ENCODE measurements at regions not wholly inside any gene's neighbourhood (a gene's known extent, or its start where the extent isn't known, plus 50 kb on each side); places are given as distances from the start of the nearest gene placed in this dataset.

DNA sequence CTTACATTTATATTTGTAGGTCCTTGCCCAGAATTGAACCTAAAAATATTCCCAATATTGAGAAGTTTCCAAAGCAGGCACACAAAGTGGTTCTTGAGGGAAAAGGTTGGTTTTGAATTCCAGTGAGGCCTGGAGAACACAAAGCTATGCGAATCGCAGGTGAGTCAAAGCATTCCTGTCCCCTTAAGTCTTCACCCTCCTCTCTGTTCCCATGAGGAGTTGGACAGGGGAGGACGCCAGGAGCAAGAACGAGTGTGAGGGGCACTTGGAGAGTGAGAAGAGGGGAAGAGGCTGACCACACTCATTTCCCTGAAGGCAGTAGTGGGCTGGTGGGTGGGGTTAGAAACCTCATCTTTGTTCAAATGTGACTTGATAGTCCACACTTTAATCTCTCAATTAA, 185.8 kb upstream of the EOMES start:
- dilution Hi-C loops (cut with MboI; ENCODE audit: extremely low pct_ligation_motif_present, low sequenced_read_pairs), result no loop called here
- Histone ChIP-seq H3K4me2 (ENCODE audit: control insufficient read depth, extremely low read depth, insufficient read depth, low read depth, low read length) (no peak overlapping the region), H3K9ac (ENCODE audit: control insufficient read depth, extremely low read depth, insufficient read depth, low read length) (no peak overlapping the region), H3K36me3 (ENCODE audit: control insufficient read depth in 2 of 2, extremely low read depth in 1 of 2, insufficient read depth in 2 of 2, low read length in 2 of 2) (no peaks in the 10 kb centered on the region), H3K27me3 (ENCODE audit: control insufficient read depth, extremely low read depth, insufficient read depth, low read length) (no peaks in the 10 kb centered on the region), H3K9me1 (ENCODE audit: control insufficient read depth, extremely low read depth, insufficient read depth, low read length) (no peaks in the 10 kb centered on the region), H4K20me1 (ENCODE audit: control insufficient read depth, extremely low read depth, insufficient read depth, low read length) (no peaks in the 10 kb centered on the region), H3K4me1 (ENCODE audit: control insufficient read depth, extremely low read depth, insufficient read depth, low read length) (no peaks in the 10 kb centered on the region), H3K4me3 (ENCODE audit: control insufficient read depth in 2 of 3, extremely low read depth in 1 of 3, insufficient read depth in 2 of 3, low read depth in 1 of 3, low read length in 3 of 3) (no peak overlapping the region), H3K27ac (ENCODE audit: control insufficient read depth, insufficient read depth, low read length) (no peak overlapping the region), H3K79me2 (ENCODE audit: control insufficient read depth, insufficient read depth, low read length) (no peaks in the 10 kb centered on the region), H2AFZ (ENCODE audit: control insufficient read depth, low read length) (no peak overlapping the region), H3K9me3 (ENCODE audit: control insufficient read depth, low read depth, low read length) (no peaks in the 10 kb centered on the region)
- FAIRE-seq, result no peak
- no peak for TF ChIP-seq EZH2 (IDR thresholded peaks at IDR 0.05; ENCODE audit: low read length)
- TF ChIP-seq, protein P1, sequence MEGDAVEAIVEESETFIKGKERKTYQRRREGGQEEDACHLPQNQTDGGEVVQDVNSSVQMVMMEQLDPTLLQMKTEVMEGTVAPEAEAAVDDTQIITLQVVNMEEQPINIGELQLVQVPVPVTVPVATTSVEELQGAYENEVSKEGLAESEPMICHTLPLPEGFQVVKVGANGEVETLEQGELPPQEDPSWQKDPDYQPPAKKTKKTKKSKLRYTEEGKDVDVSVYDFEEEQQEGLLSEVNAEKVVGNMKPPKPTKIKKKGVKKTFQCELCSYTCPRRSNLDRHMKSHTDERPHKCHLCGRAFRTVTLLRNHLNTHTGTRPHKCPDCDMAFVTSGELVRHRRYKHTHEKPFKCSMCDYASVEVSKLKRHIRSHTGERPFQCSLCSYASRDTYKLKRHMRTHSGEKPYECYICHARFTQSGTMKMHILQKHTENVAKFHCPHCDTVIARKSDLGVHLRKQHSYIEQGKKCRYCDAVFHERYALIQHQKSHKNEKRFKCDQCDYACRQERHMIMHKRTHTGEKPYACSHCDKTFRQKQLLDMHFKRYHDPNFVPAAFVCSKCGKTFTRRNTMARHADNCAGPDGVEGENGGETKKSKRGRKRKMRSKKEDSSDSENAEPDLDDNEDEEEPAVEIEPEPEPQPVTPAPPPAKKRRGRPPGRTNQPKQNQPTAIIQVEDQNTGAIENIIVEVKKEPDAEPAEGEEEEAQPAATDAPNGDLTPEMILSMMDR (optimal IDR thresholded peaks at IDR 0.05 in 1 of 3, IDR thresholded peaks at IDR 0.05 in 1 of 3, conservative IDR thresholded peaks at IDR 0.05 in 1 of 3; ENCODE audit: extremely low read depth in 1 of 3, insufficient read depth in 2 of 3, low read length in 3 of 3), result no peak
- DNase-seq (ENCODE audit: low read depth, low spot score), result no peak

DNA sequence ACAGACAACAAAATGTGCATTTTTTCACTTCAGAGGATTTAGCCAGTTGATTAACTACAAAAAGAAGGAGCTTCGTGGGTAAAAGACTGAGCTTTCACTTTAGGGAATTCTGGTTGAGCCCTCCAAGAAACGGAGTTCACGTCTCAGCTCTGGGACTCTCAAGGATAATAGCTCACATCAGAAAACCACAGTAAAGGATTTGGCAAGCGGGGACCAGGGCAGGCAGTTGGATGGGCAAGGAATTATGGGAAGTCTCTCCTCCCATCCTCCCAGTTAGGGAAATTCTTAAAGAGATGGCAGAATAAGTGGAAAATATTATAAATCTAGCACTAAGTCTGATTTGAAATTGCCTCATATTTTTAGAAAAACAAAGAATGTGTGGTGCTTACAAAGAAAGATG, 188.3 kb upstream of the EOMES start:
- H3K4me1 ChIP-seq (ENCODE audit: control insufficient read depth, extremely low read depth, insufficient read depth, low read length), result no peaks in the 10 kb centered on the region
- no peaks in the 10 kb centered on the region for H3K79me2 ChIP-seq (ENCODE audit: control insufficient read depth, insufficient read depth, low read length)
- no peak for FAIRE-seq
- DNase-seq (ENCODE audit: low read depth, low spot score), result no peak
- H3K9ac ChIP-seq (ENCODE audit: control insufficient read depth, extremely low read depth, insufficient read depth, low read length), result no peak overlapping the region
- no peaks in the 10 kb centered on the region for H3K27me3 ChIP-seq (ENCODE audit: control insufficient read depth, extremely low read depth, insufficient read depth, low read length)
- TF ChIP-seq EZH2 (IDR thresholded peaks at IDR 0.05; ENCODE audit: low read length), result no peak
- TF ChIP-seq, protein P1 (optimal IDR thresholded peaks at IDR 0.05 in 1 of 3, IDR thresholded peaks at IDR 0.05 in 1 of 3, conservative IDR thresholded peaks at IDR 0.05 in 1 of 3; ENCODE audit: extremely low read depth in 1 of 3, insufficient read depth in 2 of 3, low read length in 3 of 3), result no peak
- H3K4me3 ChIP-seq (ENCODE audit: control insufficient read depth in 2 of 3, extremely low read depth in 1 of 3, insufficient read depth in 2 of 3, low read depth in 1 of 3, low read length in 3 of 3), result no peak overlapping the region
- no peaks in the 10 kb centered on the region for H3K9me3 ChIP-seq (ENCODE audit: control insufficient read depth, low read depth, low read length)
- H3K36me3 ChIP-seq (ENCODE audit: control insufficient read depth in 2 of 2, extremely low read depth in 1 of 2, insufficient read depth in 2 of 2, low read length in 2 of 2), result no peaks in the 10 kb centered on the region
- H4K20me1 ChIP-seq (ENCODE audit: control insufficient read depth, extremely low read depth, insufficient read depth, low read length), result no peaks in the 10 kb centered on the region
- dilution Hi-C loops (cut with MboI; ENCODE audit: extremely low pct_ligation_motif_present, low sequenced_read_pairs), result no loop called here
- no peak overlapping the region for H3K27ac ChIP-seq (ENCODE audit: control insufficient read depth, insufficient read depth, low read length)
- H2AFZ ChIP-seq (ENCODE audit: control insufficient read depth, low read length), result no peak overlapping the region
- H3K9me1 ChIP-seq (ENCODE audit: control insufficient read depth, extremely low read depth, insufficient read depth, low read length), result no peaks in the 10 kb centered on the region
- H3K4me2 ChIP-seq (ENCODE audit: control insufficient read depth, extremely low read depth, insufficient read depth, low read depth, low read length), result no peak overlapping the region

All from keratinocyte (primary cell).